Karpas-422 (cell line): ENCODE measurements at regions not wholly inside any gene's neighbourhood (a gene's known extent, or its start where the extent isn't known, plus 50 kb on each side); places are given as distances from the start of the nearest gene placed in this dataset.

Source experiments
- DNase-seq: peaks from one replicate; pipeline ENCODE4 v3.0.0-alpha.2; 2015
- H2AFZ ChIP-seq: fragments of 200-600 bp; sonication (generic); 2 replicates; pipeline ENCODE4 v1.6.1; 2014; ENCODE audit warnings: antibody characterized with exemption, low read length, mixed read lengths
- H3K27ac ChIP-seq: fragments of 200-600 bp; sonication (generic); 2 replicates; pipeline ENCODE4 v1.5.1; 2014; ENCODE audit warnings: mild to moderate bottlenecking, low read length, moderate library complexity
- H3K27me3 ChIP-seq: fragments of 200-600 bp; sonication (generic); 2 replicates; pipeline ENCODE4 v1.6.1; 2014; ENCODE audit warnings: low read length, mixed read lengths
- H3K36me3 ChIP-seq: fragments of 200-600 bp; sonication (generic); 2 replicates; pipeline ENCODE4 v1.6.1; 2014; ENCODE audit warnings: low read length, mixed read lengths; ENCODE audit not compliant: insufficient read depth
- H3K4me1 ChIP-seq: fragments of 200-600 bp; sonication (generic); 2 replicates; pipeline ENCODE4 v1.6.1; 2014; ENCODE audit warnings: mild to moderate bottlenecking, low read length, mixed read lengths
- H3K4me2 ChIP-seq: fragments of 200-600 bp; sonication (generic); 2 replicates; pipeline ENCODE4 v1.6.1; 2014; ENCODE audit warnings: low read length, low read depth, mild to moderate bottlenecking; ENCODE audit not compliant: poor library complexity, severe bottlenecking
- H3K4me3 ChIP-seq: fragments of 200-600 bp; sonication (generic); 2 replicates; pipeline ENCODE4 v1.5.1; 2014; ENCODE audit warnings: mild to moderate bottlenecking, antibody characterized with exemption, low read length, mixed read lengths
- H3K79me2 ChIP-seq: fragments of 200-600 bp; sonication (generic); 2 replicates; pipeline ENCODE4 v1.6.1; 2014; ENCODE audit warnings: mild to moderate bottlenecking, low read length, mixed read lengths
- H3K9ac ChIP-seq: fragments of 200-600 bp; sonication (generic); 2 replicates; pipeline ENCODE4 v1.6.0; 2014; ENCODE audit warnings: low read length
- H3K9me2 ChIP-seq: fragments of 200-600 bp; sonication (generic), shearing (Covaris generic); replicated peaks from 2 replicates; pipeline ENCODE4 v1.6.0; 2014; ENCODE audit warnings: mild to moderate bottlenecking, low read length, moderate library complexity; ENCODE audit not compliant: insufficient read depth
- H3K9me3 ChIP-seq: fragments of 300-700, 200-600 bp; sonication (generic); 2 replicates; pipeline ENCODE4 v1.6.1; 2014; ENCODE audit warnings: low read length, mixed read lengths
- H4K20me1 ChIP-seq: fragments of 200-600 bp; sonication (generic); 2 replicates; pipeline ENCODE4 v1.6.1; 2014; ENCODE audit warnings: mild to moderate bottlenecking, antibody characterized with exemption, low read length, low read depth; ENCODE audit not compliant: insufficient read depth

GRCh38 chr20:51869002-51869401, 66.7 kb upstream of the SALL4 start:
- Histone ChIP-seq H3K9ac (no peak overlapping the region), H3K9me3 (no peaks in the 10 kb centered on the region), H3K9me2 (no peaks in the 10 kb centered on the region), H3K4me2 (no peak overlapping the region), H3K79me2 (no peaks in the 10 kb centered on the region), H3K4me3 (no peak overlapping the region), H3K27me3 (no peaks in the 10 kb centered on the region), H3K36me3 (no peaks in the 10 kb centered on the region), H3K27ac (no peak overlapping the region), H4K20me1 (no peaks in the 10 kb centered on the region), H2AFZ (no peak overlapping the region), H3K4me1 (no peaks in the 10 kb centered on the region)
- DNase-seq, result no peak

GRCh38 chr20:51867251-51867650, 64.9 kb upstream of the SALL4 start:
- Histone ChIP-seq H3K27ac (no peak overlapping the region), H3K4me1 (no peaks in the 10 kb centered on the region), H3K79me2 (no peaks in the 10 kb centered on the region), H4K20me1 (no peaks in the 10 kb centered on the region), H3K27me3 (no peaks in the 10 kb centered on the region), H3K9me3 (no peaks in the 10 kb centered on the region), H3K4me2 (no peak overlapping the region), H3K9me2 (no peaks in the 10 kb centered on the region), H3K4me3 (no peak overlapping the region), H3K9ac (no peak overlapping the region), H3K36me3 (no peaks in the 10 kb centered on the region), H2AFZ (no peak overlapping the region)
- no peak for DNase-seq

- no peaks in the 10 kb centered on the region for H3K27me3 ChIP-seq
- no peak overlapping the region for H3K4me3 ChIP-seq
- H3K9ac ChIP-seq, result no peak overlapping the region
- H2AFZ ChIP-seq, result no peak overlapping the region
- H4K20me1 ChIP-seq, result no peaks in the 10 kb centered on the region
- no peaks in the 10 kb centered on the region for H3K9me3 ChIP-seq
- H3K4me1 ChIP-seq, result no peaks in the 10 kb centered on the region
- no peak overlapping the region for H3K4me2 ChIP-seq
- H3K79me2 ChIP-seq, result no peaks in the 10 kb centered on the region
- H3K9me2 ChIP-seq, result no peaks in the 10 kb centered on the region
- DNase-seq, result no peak
- H3K27ac ChIP-seq, result no peak overlapping the region
- H3K36me3 ChIP-seq, result no peaks in the 10 kb centered on the region
These were observed 62.6 kb upstream of the SALL4 start for GRCh38 chr20:51864967-51865366.

GRCh38 chr20:51862796-51863195, 60.5 kb upstream of the SALL4 start:
- H2AFZ ChIP-seq, result no peak overlapping the region
- H3K4me2 ChIP-seq, result no peak overlapping the region
- no peaks in the 10 kb centered on the region for H4K20me1 ChIP-seq
- H3K27me3 ChIP-seq, result no peaks in the 10 kb centered on the region
- H3K27ac ChIP-seq, result no peak overlapping the region
- no peaks in the 10 kb centered on the region for H3K36me3 ChIP-seq
- H3K9me2 ChIP-seq, result no peaks in the 10 kb centered on the region
- H3K79me2 ChIP-seq, result no peaks in the 10 kb centered on the region
- H3K9me3 ChIP-seq, result no peaks in the 10 kb centered on the region
- DNase-seq, result no peak
- no peaks in the 10 kb centered on the region for H3K4me1 ChIP-seq
- no peak overlapping the region for H3K9ac ChIP-seq
- H3K4me3 ChIP-seq, result no peak overlapping the region

- Histone ChIP-seq H3K9ac (no peak overlapping the region), H4K20me1 (no peaks in the 10 kb centered on the region), H3K4me1 (no peaks in the 10 kb centered on the region), H3K9me3 (no peaks in the 10 kb centered on the region), H3K27me3 (no peaks in the 10 kb centered on the region), H3K4me3 (no peak overlapping the region), H2AFZ (no peak overlapping the region), H3K27ac (no peak overlapping the region), H3K4me2 (no peak overlapping the region), H3K36me3 (no peaks in the 10 kb centered on the region), H3K9me2 (no peaks in the 10 kb centered on the region), H3K79me2 (no peaks in the 10 kb centered on the region)
- no peak for DNase-seq
These were observed 59.6 kb upstream of the SALL4 start for GRCh38 chr20:51861726-51862466.

- H3K9me2 ChIP-seq, result no peaks in the 10 kb centered on the region
- H3K9ac ChIP-seq, result no peak overlapping the region
- no peak for DNase-seq
- H3K9me3 ChIP-seq, result no peaks in the 10 kb centered on the region
- no peak overlapping the region for H2AFZ ChIP-seq
- no peaks in the 10 kb centered on the region for H4K20me1 ChIP-seq
- H3K27me3 ChIP-seq, result no peaks in the 10 kb centered on the region
- H3K27ac ChIP-seq, result no peak overlapping the region
- H3K36me3 ChIP-seq, result no peaks in the 10 kb centered on the region
- H3K4me3 ChIP-seq, result no peak overlapping the region
- no peaks in the 10 kb centered on the region for H3K4me1 ChIP-seq
- H3K79me2 ChIP-seq, result no peaks in the 10 kb centered on the region
- H3K4me2 ChIP-seq, result no peak overlapping the region
These were observed 58.0 kb upstream of the SALL4 start for GRCh38 chr20:51860111-51860882.

GRCh38 chr20:51856432-51856831, 54.1 kb upstream of the SALL4 start:
- H3K9me3 ChIP-seq, result no peaks in the 10 kb centered on the region
- no peak overlapping the region for H3K27ac ChIP-seq
- no peak for DNase-seq
- no peaks in the 10 kb centered on the region for H3K36me3 ChIP-seq
- H3K9ac ChIP-seq, result no peak overlapping the region
- H3K79me2 ChIP-seq, result no peaks in the 10 kb centered on the region
- H3K4me2 ChIP-seq, result no peak overlapping the region
- no peaks in the 10 kb centered on the region for H4K20me1 ChIP-seq
- H3K4me3 ChIP-seq, result no peak overlapping the region
- no peaks in the 10 kb centered on the region for H3K9me2 ChIP-seq
- no peak overlapping the region for H2AFZ ChIP-seq
- no peaks in the 10 kb centered on the region for H3K4me1 ChIP-seq
- H3K27me3 ChIP-seq, result no peaks in the 10 kb centered on the region

GRCh38 chr20:51854921-51855320, 52.6 kb upstream of the SALL4 start:
- Histone ChIP-seq H3K9me2 (no peaks in the 10 kb centered on the region), H3K36me3 (no peaks in the 10 kb centered on the region), H3K4me3 (no peak overlapping the region), H3K27ac (no peak overlapping the region), H3K9me3 (no peaks in the 10 kb centered on the region), H2AFZ (no peak overlapping the region), H3K9ac (no peak overlapping the region), H3K4me2 (no peak overlapping the region), H3K27me3 (no peaks in the 10 kb centered on the region), H3K4me1 (no peaks in the 10 kb centered on the region), H3K79me2 (no peaks in the 10 kb centered on the region), H4K20me1 (no peaks in the 10 kb centered on the region)
- no peak for DNase-seq
